ENCODE measurements at regions not wholly inside any gene's neighbourhood (a gene's known extent, or its start where the extent isn't known, plus 50 kb on each side); places are given as distances from the start of the nearest gene placed in this dataset.

- H3K27ac ChIP-seq = no peak overlapping the region
- 68 to 88% (median 74%) methylated on average over 6 of the region's 6 CpGs for WGBS, 5 donors
- H3K4me1 ChIP-seq = peaks cover 0 to 9% (median 0%) of the 10 kb centered on the region in 6 donors
- no peaks in the 10 kb centered on the region for H3K9me3 ChIP-seq
- intact Hi-C loops (cut with DNase I; ENCODE audit: low total_unique reads) = no loop called here
- no peak for DNase-seq
- peaks cover 0 to 43% (median 0%) of the 10 kb centered on the region in 7 donors for H3K27me3 ChIP-seq (replicated peaks in 1 of 7)
- no peak overlapping the region for H3K4me3 ChIP-seq
- no peaks in the 10 kb centered on the region for H3K36me3 ChIP-seq
- TF ChIP-seq CTCF (IDR thresholded peaks at IDR 0.05 in 8 of 11, conservative IDR thresholded peaks at IDR 0.05 in 3 of 11) (no peak), POLR2A (IDR thresholded peaks at IDR 0.05) (no peak)
Observed at GRCh38 chr16:18059577-18059976, 277.0 kb downstream of the NPIPA8 start.

- 94 to 100% (median 100%) methylated on average over 1 of the region's 1 CpG for WGBS, 5 donors
- no peak for DNase-seq
- Histone ChIP-seq H3K4me1 (peaks cover 0 to 9% (median 0%) of the 10 kb centered on the region in 6 donors), H3K9me3 (no peaks in the 10 kb centered on the region), H3K27ac (no peak overlapping the region), H3K27me3 (replicated peaks in 1 of 7) (peaks cover 0 to 40% (median 0%) of the 10 kb centered on the region in 7 donors), H3K4me3 (no peak overlapping the region), H3K36me3 (no peaks in the 10 kb centered on the region)
- intact Hi-C loops (cut with DNase I; ENCODE audit: low total_unique reads) = no loop called here
- TF ChIP-seq POLR2AphosphoS5 (IDR thresholded peaks at IDR 0.05) (no peak), CTCF (IDR thresholded peaks at IDR 0.05 in 8 of 11, conservative IDR thresholded peaks at IDR 0.05 in 3 of 11) (no peak), POLR2A (IDR thresholded peaks at IDR 0.05) (no peak)
Observed at GRCh38 chr16:18059089-18059488, 277.4 kb downstream of the NPIPA8 start.

- Histone ChIP-seq H3K4me1 (peaks cover 0 to 4% (median 0%) of the 10 kb centered on the region in 6 donors), H3K9me3 (no peaks in the 10 kb centered on the region), H3K27me3 (replicated peaks in 1 of 7) (peaks cover 0 to 17% (median 0%) of the 10 kb centered on the region in 7 donors), H3K36me3 (no peaks in the 10 kb centered on the region), H3K4me3 (no peak overlapping the region), H3K27ac (no peak overlapping the region)
- DNase-seq = no peak
- TF ChIP-seq CTCF (IDR thresholded peaks at IDR 0.05 in 8 of 11, conservative IDR thresholded peaks at IDR 0.05 in 3 of 11) (no peak), POLR2AphosphoS5 (IDR thresholded peaks at IDR 0.05) (no peak), POLR2A (IDR thresholded peaks at IDR 0.05) (no peak)
- intact Hi-C loops (cut with DNase I; ENCODE audit: low total_unique reads) = no loop called here
- WGBS, 5 donors = 64 to 74% (median 66%) methylated on average over 4 of the region's 4 CpGs
Observed at GRCh38 chr16:18055411-18055916, 281.1 kb downstream of the NPIPA8 start.

GRCh38 chr16:18050777-18051176 is 285.8 kb downstream of the NPIPA8 start:
- Histone ChIP-seq H3K4me1 (no peaks in the 10 kb centered on the region), H3K27ac (no peak overlapping the region), H3K4me3 (no peak overlapping the region), H3K36me3 (no peaks in the 10 kb centered on the region), H3K9me3 (no peaks in the 10 kb centered on the region), H3K27me3 (replicated peaks in 1 of 7) (peaks cover 0 to 15% (median 0%) of the 10 kb centered on the region in 7 donors)
- TF ChIP-seq POLR2AphosphoS5 (IDR thresholded peaks at IDR 0.05) = no peak
- TF ChIP-seq POLR2A (IDR thresholded peaks at IDR 0.05) = no peak
- TF ChIP-seq CTCF (IDR thresholded peaks at IDR 0.05 in 8 of 11, conservative IDR thresholded peaks at IDR 0.05 in 3 of 11) = no peak
- no peak for DNase-seq
- intact Hi-C loops (cut with DNase I; ENCODE audit: low total_unique reads) = no loop called here
- 84 to 94% (median 84%) methylated on average over 6 of the region's 6 CpGs for WGBS, 5 donors
